H9 (cell line): ENCODE measurements at regions not wholly inside any gene's neighbourhood (a gene's known extent, or its start where the extent isn't known, plus 50 kb on each side); places are given as distances from the start of the nearest gene placed in this dataset.

Experiments
- DNase-seq: peaks from one replicate; pipeline ENCODE4 v3.0.0-alpha.2; 2017
- H2AFZ ChIP-seq: one replicate; pipeline ENCODE4 v1.6.1; 2013; ENCODE audit warnings: mild to moderate bottlenecking, low read length, control low read depth, moderate library complexity
- H2AK5ac ChIP-seq: 2 replicates; pipeline ENCODE4 v1.6.1; 2013; ENCODE audit warnings: low read length, control low read depth, mixed read lengths; ENCODE audit not compliant: insufficient read length
- H2BK120ac ChIP-seq: one replicate; pipeline ENCODE4 v1.6.1; 2013; ENCODE audit warnings: low read depth, mild to moderate bottlenecking, low read length, control low read depth, inconsistent platforms; ENCODE audit not compliant: poor library complexity, severe bottlenecking
- H2BK12ac ChIP-seq: 2 replicates; pipeline ENCODE4 v1.6.1; 2013; ENCODE audit warnings: low read length, control low read depth, mixed read lengths, low read depth; ENCODE audit not compliant: insufficient read length
- H2BK15ac ChIP-seq: 2 replicates; pipeline ENCODE4 v1.6.1; 2013; ENCODE audit warnings: low read depth, low read length, control low read depth
- H2BK20ac ChIP-seq: one replicate; pipeline ENCODE4 v1.6.1; 2013; ENCODE audit warnings: low read depth, mild to moderate bottlenecking, low read length, control low read depth, inconsistent platforms; ENCODE audit not compliant: poor library complexity, severe bottlenecking
- H2BK5ac ChIP-seq: 2 replicates; pipeline ENCODE4 v1.6.1; 2013; ENCODE audit warnings: low read length, control low read depth, mixed read lengths; ENCODE audit not compliant: insufficient read length
- H3K14ac ChIP-seq: 2 replicates; pipeline ENCODE4 v1.6.1; 2013; ENCODE audit warnings: low read length, control low read depth; ENCODE audit not compliant: insufficient read depth
- H3K18ac ChIP-seq: 2 replicates; pipeline ENCODE4 v1.6.1; 2013; ENCODE audit warnings: low read depth, mild to moderate bottlenecking, mixed read lengths, low read length, control low read depth; ENCODE audit not compliant: insufficient read length
- H3K23ac ChIP-seq: 2 replicates; pipeline ENCODE4 v1.6.1; 2013; ENCODE audit warnings: low read length, control low read depth, mixed read lengths, low read depth; ENCODE audit not compliant: insufficient read length
- H3K23me2 ChIP-seq: 2 replicates; pipeline ENCODE4 v1.6.1; 2013; ENCODE audit warnings: low read depth, mild to moderate bottlenecking, mixed read lengths, low read length, control low read depth; ENCODE audit not compliant: insufficient read length, poor library complexity, severe bottlenecking
- H3K27ac ChIP-seq: 2 replicates; pipeline ENCODE4 v1.5.1; 2013; ENCODE audit warnings: low read length, control low read depth, mixed read lengths, low read depth; ENCODE audit not compliant: insufficient read length
- H3K27me3 ChIP-seq: 2 replicates; pipeline ENCODE4 v1.6.1; 2013; ENCODE audit warnings: low read length, control low read depth, inconsistent platforms; ENCODE audit not compliant: insufficient read depth
- H3K4ac ChIP-seq: 2 replicates; pipeline ENCODE4 v1.6.1; 2013; ENCODE audit warnings: low read depth, mild to moderate bottlenecking, control low read depth, inconsistent platforms, low read length, moderate library complexity
- H3K4me1 ChIP-seq: 2 replicates; pipeline ENCODE4 v1.6.1; 2013; ENCODE audit warnings: low read length, control low read depth, inconsistent platforms; ENCODE audit not compliant: insufficient read depth
- H3K4me2 ChIP-seq: 2 replicates; pipeline ENCODE4 v1.6.1; 2013; ENCODE audit warnings: low read length, control low read depth, mixed read lengths; ENCODE audit not compliant: insufficient read length, insufficient read depth
- H3K56ac ChIP-seq: 2 replicates; pipeline ENCODE4 v1.6.1; 2013; ENCODE audit warnings: low read depth, mild to moderate bottlenecking, mixed read lengths, low read length, control low read depth; ENCODE audit not compliant: insufficient read length
- H3K79me1 ChIP-seq: 2 replicates; pipeline ENCODE4 v1.6.1; 2013; ENCODE audit warnings: low read depth, mild to moderate bottlenecking, moderate library complexity, low read length, control low read depth, inconsistent platforms; ENCODE audit not compliant: insufficient read depth, poor library complexity, severe bottlenecking
- H3K79me2 ChIP-seq: 2 replicates; pipeline ENCODE4 v1.6.1; 2013; ENCODE audit warnings: low read length, control low read depth, inconsistent platforms; ENCODE audit not compliant: insufficient read depth
- H3K9ac ChIP-seq: 2 replicates; pipeline ENCODE4 v1.6.1; 2013; ENCODE audit warnings: low read length, control low read depth, mixed read lengths; ENCODE audit not compliant: insufficient read length; ENCODE audit errors: extremely low read depth
- H3K9me3 ChIP-seq: one replicate; pipeline ENCODE4 v1.6.1; 2013; ENCODE audit warnings: low read depth, low read length, inconsistent platforms; ENCODE audit not compliant: control insufficient read depth
- H3T11ph ChIP-seq: one replicate; pipeline ENCODE4 v1.6.1; 2013; ENCODE audit warnings: mild to moderate bottlenecking, low read length, control low read depth, inconsistent platforms
- H4K20me1 ChIP-seq: one replicate; pipeline ENCODE4 v1.6.1; 2013; ENCODE audit not compliant: control insufficient read depth, insufficient read length, insufficient read depth
- H4K5ac ChIP-seq: 2 replicates; pipeline ENCODE4 v1.6.1; 2013; ENCODE audit warnings: low read depth, mild to moderate bottlenecking, mixed read lengths, low read length, control low read depth; ENCODE audit not compliant: insufficient read length
- H4K8ac ChIP-seq: replicated peaks from 2 replicates; pipeline ENCODE4 v1.6.1; 2013; ENCODE audit warnings: low read length, control low read depth, mixed read lengths, low read depth; ENCODE audit not compliant: insufficient read length
- H4K91ac ChIP-seq: 2 replicates; pipeline ENCODE4 v1.6.1; 2013; ENCODE audit warnings: low read depth, mild to moderate bottlenecking, moderate library complexity, mixed read lengths, low read length, control low read depth; ENCODE audit not compliant: insufficient read length
- H3K27ac Mint-ChIP-seq, 3 experiments: 2 replicates in 2 of 3; 3 replicates in 1 of 3; pipeline ENCODE4 v1.8.0; 2020 to 2021; ENCODE audit warnings: mixed read lengths in 3 of 3, mild to moderate bottlenecking in 1 of 3, moderate library complexity in 1 of 3
- H3K27me3 Mint-ChIP-seq: 2 replicates; pipeline ENCODE4 v1.8.0; 2021; ENCODE audit warnings: low read depth, mild to moderate bottlenecking, moderate library complexity, mixed read lengths
- H3K36me3 Mint-ChIP-seq, 3 experiments: 2 replicates in 2 of 3; 3 replicates in 1 of 3; pipeline ENCODE4 v1.8.0; 2020 to 2021; ENCODE audit warnings: low read depth in 3 of 3, mixed read lengths in 3 of 3; ENCODE audit not compliant: insufficient read depth in 1 of 3
- H3K4me1 Mint-ChIP-seq, 2 experiments: 2 replicates each; pipeline ENCODE4 v1.8.0; 2020; ENCODE audit warnings: mixed read lengths in 2 of 2
- H3K4me3 Mint-ChIP-seq, 2 experiments: 2 replicates in 1 of 2; 3 replicates in 1 of 2; pipeline ENCODE4 v1.8.0; 2020 to 2021; ENCODE audit warnings: mild to moderate bottlenecking in 2 of 2, mixed read lengths in 2 of 2, moderate library complexity in 1 of 2
- H3K9me3 Mint-ChIP-seq, 2 experiments: 2 replicates in 1 of 2; 3 replicates in 1 of 2; pipeline ENCODE4 v1.8.0; 2020; ENCODE audit warnings: mild to moderate bottlenecking in 2 of 2, mixed read lengths in 2 of 2, moderate library complexity in 1 of 2
- WGBS: extraction: QIAGEN DNeasy Blood & Tissue Kit; methylation state at CpG from one replicate; pipeline ENCODE4 v1.1.7; 2013; ENCODE audit warnings: missing lambda C conversion rate, low lambda C conversion rate, mixed read lengths; ENCODE audit not compliant: insufficient read length; ENCODE audit errors: extremely low coverage; 5-methylcytosine and 5-hydroxymethylcytosine counted together
- TF ChIP-seq, protein P1 (sequence below): fragments of 200-600 bp; sonication (generic); conservative IDR thresholded peaks from 3 replicates; pipeline ENCODE4 v1.8.0; 2021; ENCODE audit warnings: antibody characterized with exemption, mild to moderate bottlenecking

DNA sequence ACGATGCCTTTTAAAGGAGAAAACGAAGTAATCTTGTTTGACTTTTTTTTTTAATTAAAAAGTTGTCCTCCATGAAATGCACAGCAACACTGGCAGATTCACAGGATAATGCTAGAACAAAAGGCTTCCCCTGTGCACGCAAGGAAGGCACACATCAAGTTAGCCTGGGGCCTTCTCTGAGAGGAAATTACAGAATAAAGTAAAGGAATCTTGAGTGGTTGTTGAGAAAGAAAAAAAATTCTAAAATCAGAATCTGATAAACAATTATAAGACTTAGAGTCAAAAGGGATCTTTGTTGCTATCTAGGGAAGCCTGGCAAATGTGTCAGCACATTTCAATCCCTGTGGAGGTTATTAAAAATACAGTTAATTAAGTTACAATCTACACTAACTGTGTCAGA is 946.0 kb downstream of the IGSF11 start:
- Mint-ChIP-seq H3K27ac (no peak overlapping the region), H3K36me3 (peaks cover 9 to 23% (median 15%) of the 10 kb centered on the region in 3 experiments; a peak in 6 of 7 replicates), H3K4me1 (0 out of 4 replicates have a peak, but pooled peaks cover 3 to 6% of the 10 kb centered on the region in 2 experiments), H3K9me3 (peaks cover 19 to 21% of the 10 kb centered on the region in 2 experiments), H3K27me3 (no peaks in the 10 kb centered on the region; the same call in 1 of the 2 replicates), H3K4me3 (no peak overlapping the region)
- Histone ChIP-seq H2BK20ac (no peak overlapping the region), H3K14ac (no peak overlapping the region), H4K5ac (no peak overlapping the region), H2BK12ac (no peak overlapping the region), H3K79me2 (no peaks in the 10 kb centered on the region), H4K91ac (no peak overlapping the region), H2BK5ac (no peak overlapping the region), H3T11ph (no peak overlapping the region), H2BK15ac (no peak overlapping the region), H3K23ac (no peak overlapping the region), H3K18ac (no peak overlapping the region), H3K4me2 (no peak overlapping the region), H2AK5ac (no peak overlapping the region), H4K20me1 (no peaks in the 10 kb centered on the region), H3K9ac (no peak overlapping the region), H3K27ac (no peak overlapping the region), H2AFZ (peak overlapping the region; percentile 48), H3K4me1 (no peaks in the 10 kb centered on the region), H3K23me2 (no peaks in the 10 kb centered on the region), H3K27me3 (no peaks in the 10 kb centered on the region), H3K79me1 (no peaks in the 10 kb centered on the region), H3K9me3 (peaks cover 9% of the 10 kb centered on the region), H3K56ac (no peak overlapping the region), H4K8ac (no peak overlapping the region), H2BK120ac (no peak overlapping the region), H3K4ac (no peak overlapping the region)
- TF ChIP-seq, protein P1, sequence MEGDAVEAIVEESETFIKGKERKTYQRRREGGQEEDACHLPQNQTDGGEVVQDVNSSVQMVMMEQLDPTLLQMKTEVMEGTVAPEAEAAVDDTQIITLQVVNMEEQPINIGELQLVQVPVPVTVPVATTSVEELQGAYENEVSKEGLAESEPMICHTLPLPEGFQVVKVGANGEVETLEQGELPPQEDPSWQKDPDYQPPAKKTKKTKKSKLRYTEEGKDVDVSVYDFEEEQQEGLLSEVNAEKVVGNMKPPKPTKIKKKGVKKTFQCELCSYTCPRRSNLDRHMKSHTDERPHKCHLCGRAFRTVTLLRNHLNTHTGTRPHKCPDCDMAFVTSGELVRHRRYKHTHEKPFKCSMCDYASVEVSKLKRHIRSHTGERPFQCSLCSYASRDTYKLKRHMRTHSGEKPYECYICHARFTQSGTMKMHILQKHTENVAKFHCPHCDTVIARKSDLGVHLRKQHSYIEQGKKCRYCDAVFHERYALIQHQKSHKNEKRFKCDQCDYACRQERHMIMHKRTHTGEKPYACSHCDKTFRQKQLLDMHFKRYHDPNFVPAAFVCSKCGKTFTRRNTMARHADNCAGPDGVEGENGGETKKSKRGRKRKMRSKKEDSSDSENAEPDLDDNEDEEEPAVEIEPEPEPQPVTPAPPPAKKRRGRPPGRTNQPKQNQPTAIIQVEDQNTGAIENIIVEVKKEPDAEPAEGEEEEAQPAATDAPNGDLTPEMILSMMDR, result no peak
- DNase-seq, result no peak
- WGBS, result no CpG with 5 or more reads among the region's 3 CpGs
